GM23338 (cell line): ENCODE measurements at regions not wholly inside any gene's neighbourhood (a gene's known extent, or its start where the extent isn't known, plus 50 kb on each side); places are given as distances from the start of the nearest gene placed in this dataset.

Experiments
- CREB1 ChIP-seq: fragments of 250-450 bp; sonication (Bioruptor Pico); IDR thresholded peaks from 2 replicates; pipeline ENCODE4 v1.5.0; 2020; ENCODE audit warnings: low read depth, mild to moderate bottlenecking, moderate library complexity
- CTCF ChIP-seq, 2 experiments: fragments of 200-600 bp in 1 of 2; sonication (generic) in 1 of 2; conservative IDR thresholded peaks; 2 replicates each; pipeline versions ENCODE4 v1.5.1 to v1.6.1; 2016 to 2017; ENCODE audit warnings: antibody characterized with exemption in 2 of 2, low read depth in 2 of 2, mild to moderate bottlenecking in 2 of 2, moderate library complexity in 1 of 2
- EZH2 ChIP-seq: fragments of 200-600 bp; sonication (generic); IDR thresholded peaks from one replicate; pipeline ENCODE4 v1.8.0; 2017; ENCODE audit warnings: antibody characterized with exemption, mild to moderate bottlenecking, low read depth; ENCODE audit not compliant: unreplicated experiment
- EZH2phosphoT487 ChIP-seq: fragments of 200-600 bp; sonication (generic); IDR thresholded peaks from one replicate; pipeline ENCODE4 v1.8.1; 2018; ENCODE audit warnings: antibody characterized with exemption; ENCODE audit not compliant: unreplicated experiment
- JUNB ChIP-seq: IDR thresholded peaks from one replicate; pipeline ENCODE4 v1.6.1; 2016; ENCODE audit warnings: antibody characterized with exemption; ENCODE audit not compliant: unreplicated experiment
- NANOG ChIP-seq: IDR thresholded peaks from 2 replicates; pipeline ENCODE4 v1.6.1; 2016; ENCODE audit warnings: antibody characterized with exemption, borderline replicate concordance
- POLR2AphosphoS5 ChIP-seq: IDR thresholded peaks from 2 replicates; pipeline ENCODE4 v1.6.1; 2016; ENCODE audit warnings: antibody characterized with exemption, low read depth
- STAT1 ChIP-seq: IDR thresholded peaks from one replicate; pipeline ENCODE4 v1.6.1; 2016; ENCODE audit warnings: antibody characterized with exemption; ENCODE audit not compliant: unreplicated experiment
- ZNF114 ChIP-seq: fragments of 250-450 bp; sonication (Bioruptor Pico); IDR thresholded peaks from 2 replicates; pipeline ENCODE4 v1.5.0; 2020; ENCODE audit warnings: mild to moderate bottlenecking, moderate library complexity
- TF ChIP-seq, protein P1 (sequence below): IDR thresholded peaks from one replicate; pipeline ENCODE4 v1.6.1; 2018; ENCODE audit warnings: antibody characterized with exemption; ENCODE audit not compliant: unreplicated experiment
- TF ChIP-seq, protein P2 (sequence below): fragments of 250-450 bp; sonication (Bioruptor Pico); IDR thresholded peaks from 2 replicates; pipeline ENCODE4 v1.5.0; 2020; ENCODE audit warnings: mild to moderate bottlenecking, moderate library complexity
- TF ChIP-seq, protein P3 (sequence below): IDR thresholded peaks from 2 replicates; pipeline ENCODE4 v1.6.1; 2016; ENCODE audit warnings: antibody characterized with exemption

GRCh38 chr1:218524526-218524925, 179.4 kb downstream of the TGFB2 start:
- TF ChIP-seq CTCF (conservative IDR thresholded peaks at IDR 0.05; ENCODE audit: low read depth in 2 of 2) (no peak), CREB1 (no peak), EZH2 (no peak), NANOG (no peak), POLR2AphosphoS5 (no peak), EZH2phosphoT487 (no peak), ZNF114 (CRISPR knock-in tag) (no peak), JUNB (no peak), STAT1 (no peak)
- TF ChIP-seq, protein P1, sequence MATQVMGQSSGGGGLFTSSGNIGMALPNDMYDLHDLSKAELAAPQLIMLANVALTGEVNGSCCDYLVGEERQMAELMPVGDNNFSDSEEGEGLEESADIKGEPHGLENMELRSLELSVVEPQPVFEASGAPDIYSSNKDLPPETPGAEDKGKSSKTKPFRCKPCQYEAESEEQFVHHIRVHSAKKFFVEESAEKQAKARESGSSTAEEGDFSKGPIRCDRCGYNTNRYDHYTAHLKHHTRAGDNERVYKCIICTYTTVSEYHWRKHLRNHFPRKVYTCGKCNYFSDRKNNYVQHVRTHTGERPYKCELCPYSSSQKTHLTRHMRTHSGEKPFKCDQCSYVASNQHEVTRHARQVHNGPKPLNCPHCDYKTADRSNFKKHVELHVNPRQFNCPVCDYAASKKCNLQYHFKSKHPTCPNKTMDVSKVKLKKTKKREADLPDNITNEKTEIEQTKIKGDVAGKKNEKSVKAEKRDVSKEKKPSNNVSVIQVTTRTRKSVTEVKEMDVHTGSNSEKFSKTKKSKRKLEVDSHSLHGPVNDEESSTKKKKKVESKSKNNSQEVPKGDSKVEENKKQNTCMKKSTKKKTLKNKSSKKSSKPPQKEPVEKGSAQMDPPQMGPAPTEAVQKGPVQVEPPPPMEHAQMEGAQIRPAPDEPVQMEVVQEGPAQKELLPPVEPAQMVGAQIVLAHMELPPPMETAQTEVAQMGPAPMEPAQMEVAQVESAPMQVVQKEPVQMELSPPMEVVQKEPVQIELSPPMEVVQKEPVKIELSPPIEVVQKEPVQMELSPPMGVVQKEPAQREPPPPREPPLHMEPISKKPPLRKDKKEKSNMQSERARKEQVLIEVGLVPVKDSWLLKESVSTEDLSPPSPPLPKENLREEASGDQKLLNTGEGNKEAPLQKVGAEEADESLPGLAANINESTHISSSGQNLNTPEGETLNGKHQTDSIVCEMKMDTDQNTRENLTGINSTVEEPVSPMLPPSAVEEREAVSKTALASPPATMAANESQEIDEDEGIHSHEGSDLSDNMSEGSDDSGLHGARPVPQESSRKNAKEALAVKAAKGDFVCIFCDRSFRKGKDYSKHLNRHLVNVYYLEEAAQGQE, result no peak
- TF ChIP-seq, protein P2, sequence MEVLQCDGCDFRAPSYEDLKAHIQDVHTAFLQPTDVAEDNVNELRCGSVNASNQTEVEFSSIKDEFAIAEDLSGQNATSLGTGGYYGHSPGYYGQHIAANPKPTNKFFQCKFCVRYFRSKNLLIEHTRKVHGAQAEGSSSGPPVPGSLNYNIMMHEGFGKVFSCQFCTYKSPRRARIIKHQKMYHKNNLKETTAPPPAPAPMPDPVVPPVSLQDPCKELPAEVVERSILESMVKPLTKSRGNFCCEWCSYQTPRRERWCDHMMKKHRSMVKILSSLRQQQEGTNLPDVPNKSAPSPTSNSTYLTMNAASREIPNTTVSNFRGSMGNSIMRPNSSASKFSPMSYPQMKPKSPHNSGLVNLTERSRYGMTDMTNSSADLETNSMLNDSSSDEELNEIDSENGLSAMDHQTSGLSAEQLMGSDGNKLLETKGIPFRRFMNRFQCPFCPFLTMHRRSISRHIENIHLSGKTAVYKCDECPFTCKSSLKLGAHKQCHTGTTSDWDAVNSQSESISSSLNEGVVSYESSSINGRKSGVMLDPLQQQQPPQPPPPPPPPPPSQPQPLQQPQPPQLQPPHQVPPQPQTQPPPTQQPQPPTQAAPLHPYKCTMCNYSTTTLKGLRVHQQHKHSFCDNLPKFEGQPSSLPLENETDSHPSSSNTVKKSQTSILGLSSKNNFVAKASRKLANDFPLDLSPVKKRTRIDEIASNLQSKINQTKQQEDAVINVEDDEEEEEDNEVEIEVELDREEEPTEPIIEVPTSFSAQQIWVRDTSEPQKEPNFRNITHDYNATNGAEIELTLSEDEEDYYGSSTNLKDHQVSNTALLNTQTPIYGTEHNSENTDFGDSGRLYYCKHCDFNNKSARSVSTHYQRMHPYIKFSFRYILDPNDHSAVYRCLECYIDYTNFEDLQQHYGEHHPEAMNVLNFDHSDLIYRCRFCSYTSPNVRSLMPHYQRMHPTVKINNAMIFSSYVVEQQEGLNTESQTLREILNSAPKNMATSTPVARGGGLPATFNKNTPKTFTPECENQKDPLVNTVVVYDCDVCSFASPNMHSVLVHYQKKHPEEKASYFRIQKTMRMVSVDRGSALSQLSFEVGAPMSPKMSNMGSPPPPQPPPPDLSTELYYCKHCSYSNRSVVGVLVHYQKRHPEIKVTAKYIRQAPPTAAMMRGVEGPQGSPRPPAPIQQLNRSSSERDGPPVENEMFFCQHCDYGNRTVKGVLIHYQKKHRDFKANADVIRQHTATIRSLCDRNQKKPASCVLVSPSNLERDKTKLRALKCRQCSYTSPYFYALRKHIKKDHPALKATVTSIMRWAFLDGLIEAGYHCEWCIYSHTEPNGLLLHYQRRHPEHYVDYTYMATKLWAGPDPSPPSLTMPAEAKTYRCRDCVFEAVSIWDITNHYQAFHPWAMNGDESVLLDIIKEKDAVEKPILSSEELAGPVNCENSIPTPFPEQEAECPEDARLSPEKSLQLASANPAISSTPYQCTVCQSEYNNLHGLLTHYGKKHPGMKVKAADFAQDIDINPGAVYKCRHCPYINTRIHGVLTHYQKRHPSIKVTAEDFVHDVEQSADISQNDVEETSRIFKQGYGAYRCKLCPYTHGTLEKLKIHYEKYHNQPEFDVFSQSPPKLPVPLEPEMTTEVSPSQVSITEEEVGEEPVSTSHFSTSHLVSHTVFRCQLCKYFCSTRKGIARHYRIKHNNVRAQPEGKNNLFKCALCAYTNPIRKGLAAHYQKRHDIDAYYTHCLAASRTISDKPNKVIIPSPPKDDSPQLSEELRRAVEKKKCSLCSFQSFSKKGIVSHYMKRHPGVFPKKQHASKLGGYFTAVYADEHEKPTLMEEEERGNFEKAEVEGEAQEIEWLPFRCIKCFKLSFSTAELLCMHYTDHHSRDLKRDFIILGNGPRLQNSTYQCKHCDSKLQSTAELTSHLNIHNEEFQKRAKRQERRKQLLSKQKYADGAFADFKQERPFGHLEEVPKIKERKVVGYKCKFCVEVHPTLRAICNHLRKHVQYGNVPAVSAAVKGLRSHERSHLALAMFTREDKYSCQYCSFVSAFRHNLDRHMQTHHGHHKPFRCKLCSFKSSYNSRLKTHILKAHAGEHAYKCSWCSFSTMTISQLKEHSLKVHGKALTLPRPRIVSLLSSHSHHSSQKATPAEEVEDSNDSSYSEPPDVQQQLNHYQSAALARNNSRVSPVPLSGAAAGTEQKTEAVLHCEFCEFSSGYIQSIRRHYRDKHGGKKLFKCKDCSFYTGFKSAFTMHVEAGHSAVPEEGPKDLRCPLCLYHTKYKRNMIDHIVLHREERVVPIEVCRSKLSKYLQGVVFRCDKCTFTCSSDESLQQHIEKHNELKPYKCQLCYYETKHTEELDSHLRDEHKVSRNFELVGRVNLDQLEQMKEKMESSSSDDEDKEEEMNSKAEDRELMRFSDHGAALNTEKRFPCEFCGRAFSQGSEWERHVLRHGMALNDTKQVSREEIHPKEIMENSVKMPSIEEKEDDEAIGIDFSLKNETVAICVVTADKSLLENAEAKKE (CRISPR knock-in tag), result no peak
- TF ChIP-seq, protein P3, sequence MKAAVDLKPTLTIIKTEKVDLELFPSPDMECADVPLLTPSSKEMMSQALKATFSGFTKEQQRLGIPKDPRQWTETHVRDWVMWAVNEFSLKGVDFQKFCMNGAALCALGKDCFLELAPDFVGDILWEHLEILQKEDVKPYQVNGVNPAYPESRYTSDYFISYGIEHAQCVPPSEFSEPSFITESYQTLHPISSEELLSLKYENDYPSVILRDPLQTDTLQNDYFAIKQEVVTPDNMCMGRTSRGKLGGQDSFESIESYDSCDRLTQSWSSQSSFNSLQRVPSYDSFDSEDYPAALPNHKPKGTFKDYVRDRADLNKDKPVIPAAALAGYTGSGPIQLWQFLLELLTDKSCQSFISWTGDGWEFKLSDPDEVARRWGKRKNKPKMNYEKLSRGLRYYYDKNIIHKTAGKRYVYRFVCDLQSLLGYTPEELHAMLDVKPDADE, result no peak
